Ovary (tissue), 7 donors: ENCODE measurements at regions not wholly inside any gene's neighbourhood (a gene's known extent, or its start where the extent isn't known, plus 50 kb on each side); places are given as distances from the start of the nearest gene placed in this dataset.

Source experiments
- DNase-seq, 5 donors: peaks; one replicate each; pipeline ENCODE4 v3.0.0-alpha.2; 2019 to 2020
- H3K27ac ChIP-seq, 2 donors: fragments of 200-600 bp; one replicate each; pipeline versions ENCODE4 v1.5.1 to v1.8.0; 2019 to 2022
- H3K27me3 ChIP-seq: fragments of 200-600 bp; one replicate; pipeline ENCODE4 v1.8.0; 2022
- H3K36me3 ChIP-seq: fragments of 200-600 bp; sonication (generic); one replicate; pipeline ENCODE4 v1.5.1; 2019
- H3K4me1 ChIP-seq: one replicate; pipeline ENCODE4 v1.8.1; 2013; ENCODE audit warnings: mild to moderate bottlenecking, moderate library complexity; ENCODE audit not compliant: insufficient read depth
- H3K4me3 ChIP-seq: fragments of 200-600 bp; sonication (generic); one replicate; pipeline ENCODE4 v1.5.1; 2017
- H3K9me3 ChIP-seq, 2 donors: fragments of 200-600 bp in 1 of 2; sonication (generic) in 1 of 2; one replicate each; pipeline versions ENCODE4 v1.5.1 to v1.8.1; 2013 to 2019; ENCODE audit warnings: mild to moderate bottlenecking in 1 of 2, moderate library complexity in 1 of 2
- CTCF ChIP-seq, 3 donors: fragments of 450-650 bp in 2 of 3; fragments of 200-600 bp in 1 of 3; IDR thresholded peaks; one replicate each; pipeline versions ENCODE4 v1.5.1 to v1.8.0; 2016 to 2022; ENCODE audit warnings: antibody characterized with exemption in 3 of 3, mild to moderate bottlenecking in 1 of 3
- EP300 ChIP-seq: sonication (generic); formaldehyde crosslinking; IDR thresholded peaks from one replicate; pipeline ENCODE4 v1.6.1; 2017; ENCODE audit warnings: antibody characterized with exemption
- POLR2A ChIP-seq: fragments of 450-650 bp; IDR thresholded peaks from one replicate; pipeline ENCODE4 v1.6.1; 2017; ENCODE audit warnings: antibody characterized with exemption, mild to moderate bottlenecking, moderate library complexity
- WGBS, 3 donors: extraction: QIAGEN DNeasy Blood & Tissue Kit in 1 of 3; methylation state at CpG; one replicate each; pipeline versions ENCODE4 v1.1.5 to v1.1.7; 2013 to 2017; 5-methylcytosine and 5-hydroxymethylcytosine counted together
- intact Hi-C, 4 donors: fragments of 100-400 bp; cut with DNase I; formaldehyde crosslinking; loops; one replicate each; pipeline versions ENCODE4 v1.11.0 to v1.15.1; 2022 to 2023
- donor health status: DM: no; HTN: no; CAD: no; lungs with moderate emphysema.
- donor health status: DM: no; HTN: no; CAD: no.
- donor health status: Bipolar disorder and iron deficiency.
- donor health status: DM: no; HTN: no; CAD: no.
- donor health status: DM: yes; HTN: yes; CAD: no.

GRCh38 chr18:71114550-71115210 is 825.8 kb downstream of the SOCS6 start:
- no peaks in the 10 kb centered on the region for H3K36me3 ChIP-seq
- H3K9me3 ChIP-seq = no peaks in the 10 kb centered on the region
- H3K4me3 ChIP-seq = no peak overlapping the region
- DNase-seq = no peak
- H3K27ac ChIP-seq = no peak overlapping the region
- H3K4me1 ChIP-seq = no peaks in the 10 kb centered on the region
- intact Hi-C loops = no loop called here
- WGBS, 3 donors = 84 to 85% (median 85%) methylated on average over 11 of the region's 11 CpGs
- TF ChIP-seq CTCF (IDR thresholded peaks at IDR 0.05) (no peak), EP300 (no peak), POLR2A (no peak)
- H3K27me3 ChIP-seq = no peaks in the 10 kb centered on the region

GRCh38 chr18:71107244-71107643 is 818.4 kb downstream of the SOCS6 start:
- WGBS, 3 donors = 15 to 27% (median 21%) methylated on average over 2 of the region's 2 CpGs
- H3K27me3 ChIP-seq = no peaks in the 10 kb centered on the region
- no peak overlapping the region for H3K4me3 ChIP-seq
- no peaks in the 10 kb centered on the region for H3K36me3 ChIP-seq
- DNase-seq = no peak
- no peak for TF ChIP-seq POLR2A
- no peak for TF ChIP-seq EP300
- no peak for TF ChIP-seq CTCF (IDR thresholded peaks at IDR 0.05)
- H3K9me3 ChIP-seq = no peaks in the 10 kb centered on the region
- H3K27ac ChIP-seq = no peak overlapping the region
- H3K4me1 ChIP-seq = no peaks in the 10 kb centered on the region
- intact Hi-C loops = no loop called here

GRCh38 chr18:71106701-71107100 is 817.9 kb downstream of the SOCS6 start:
- Histone ChIP-seq H3K4me1 (no peaks in the 10 kb centered on the region), H3K27ac (no peak overlapping the region), H3K36me3 (no peaks in the 10 kb centered on the region), H3K27me3 (no peaks in the 10 kb centered on the region), H3K4me3 (no peak overlapping the region), H3K9me3 (no peaks in the 10 kb centered on the region)
- 17 to 25% (median 19%) methylated on average over 1 of the region's 1 CpG for WGBS, 3 donors
- intact Hi-C loops = no loop called here
- no peak for DNase-seq
- TF ChIP-seq POLR2A (no peak), EP300 (no peak), CTCF (IDR thresholded peaks at IDR 0.05) (no peak)

GRCh38 chr18:71105994-71106546 is 817.2 kb downstream of the SOCS6 start:
- 14 to 31% (median 18%) methylated on average over 4 of the region's 4 CpGs for WGBS, 3 donors
- no peaks in the 10 kb centered on the region for H3K9me3 ChIP-seq
- intact Hi-C loops = no loop called here
- TF ChIP-seq EP300 (no peak), CTCF (IDR thresholded peaks at IDR 0.05) (no peak), POLR2A (no peak)
- H3K4me3 ChIP-seq = no peak overlapping the region
- H3K27me3 ChIP-seq = no peaks in the 10 kb centered on the region
- no peaks in the 10 kb centered on the region for H3K4me1 ChIP-seq
- no peak overlapping the region for H3K27ac ChIP-seq
- no peaks in the 10 kb centered on the region for H3K36me3 ChIP-seq
- DNase-seq = no peak
